NCI-H1092 treated with DMSO at 0.1 percent for 48 hours (cell line): ENCODE measurements at regions not wholly inside any gene's neighbourhood (a gene's known extent, or its start where the extent isn't known, plus 50 kb on each side); places are given as distances from the start of the nearest gene placed in this dataset.
"Not testable (repeated sequence)": the region's sequence is repeated elsewhere in the genome, so short reads cannot be mapped to it uniquely, and the experiment has no call there.

Experiments used
- DNase-seq: peaks from one replicate; lab custom pipeline; 2025; lab: John Stamatoyannopoulos, UW

GRCh38 chr10:62996925-62997324 is 136.2 kb upstream of the NRBF2 start:
- no peak for DNase-seq

- DNase-seq, result no peak
Measured at GRCh38 chr10:62996516-62996915, 136.6 kb upstream of the NRBF2 start.

GRCh38 chr10:62993121-62993520 is 140.0 kb upstream of the NRBF2 start:
- DNase-seq, result no peak

GRCh38 chr10:62992145-62992721 is 140.9 kb upstream of the NRBF2 start:
- DNase-seq, result no peak

- no peak for DNase-seq
Measured at GRCh38 chr10:62990126-62990525, 143.0 kb upstream of the NRBF2 start.

GRCh38 chr10:62985807-62986600 is 147.1 kb upstream of the NRBF2 start:
- no peak for DNase-seq

GRCh38 chr10:62981096-62981495 is 152.0 kb upstream of the NRBF2 start:
- no peak for DNase-seq

- DNase-seq, result no peak
Measured at GRCh38 chr10:62980687-62981086, 152.4 kb upstream of the NRBF2 start.

- no peak for DNase-seq
Measured at GRCh38 chr10:62979921-62980320, 153.2 kb upstream of the NRBF2 start.

- DNase-seq, result no peak
Measured at GRCh38 chr10:62978482-62978881, 154.6 kb upstream of the NRBF2 start.

GRCh38 chr10:62974795-62975194 is 158.3 kb upstream of the NRBF2 start:
- DNase-seq, result not testable (repeated sequence)

GRCh38 chr10:62972103-62972502 is 155.9 kb upstream of the EGR2 start:
- DNase-seq, result no peak

- no peak for DNase-seq
Measured at GRCh38 chr10:62964026-62964425, 147.9 kb upstream of the EGR2 start.

GRCh38 chr10:62961951-62962523 is 145.9 kb upstream of the EGR2 start:
- no peak for DNase-seq

- DNase-seq, result no peak
Measured at GRCh38 chr10:62960416-62960815, 144.2 kb upstream of the EGR2 start.

GRCh38 chr10:62959553-62959952 is 143.4 kb upstream of the EGR2 start:
- no peak for DNase-seq

- no peak for DNase-seq
Measured at GRCh38 chr10:62958980-62959379, 142.8 kb upstream of the EGR2 start.

GRCh38 chr10:62946278-62946677 is 130.1 kb upstream of the EGR2 start:
- DNase-seq, result no peak

- no peak for DNase-seq
Measured at GRCh38 chr10:62939698-62940097, 123.5 kb upstream of the EGR2 start.

GRCh38 chr10:62938672-62939071 is 122.5 kb upstream of the EGR2 start:
- no peak for DNase-seq

GRCh38 chr10:62937674-62938073 is 121.5 kb upstream of the EGR2 start:
- DNase-seq, result no peak

GRCh38 chr10:62935022-62935421 is 118.9 kb upstream of the EGR2 start:
- no peak for DNase-seq

- DNase-seq, result no peak
Measured at GRCh38 chr10:62934258-62934657, 118.1 kb upstream of the EGR2 start.
